HCT116 (cell line): ENCODE measurements at regions not wholly inside any gene's neighbourhood (a gene's known extent, or its start where the extent isn't known, plus 50 kb on each side); places are given as distances from the start of the nearest gene placed in this dataset.

Source experiments
- ATAC-seq: fragments of 200-7000 bp; cut with Tn5 transposase; 2 replicates; pipeline ENCODE4 v1.9.1; 2020; ENCODE audit warnings: mild to moderate bottlenecking, moderate library complexity
- BruUV-seq: library from RNA; stranded (reverse); fragments of 400-500 nt; replicated peaks from 2 replicates; lab custom pipeline; 2021; lab: Mats Ljungman, UMichigan
- CTCF ChIA-PET: fragments of 300-600 bp; sonication (Branson Sonifier 250); formaldehyde crosslinking; loops from one replicate; lab custom pipeline; 2021; ENCODE audit warnings: antibody characterized with exemption; lab: Charles Lee
- POLR2A ChIA-PET: fragments of 300-600, 350-600 bp; sonication (Branson Sonifier 250); formaldehyde crosslinking; loops from one replicate; lab custom pipeline; 2021; ENCODE audit warnings: antibody characterized with exemption; lab: Charles Lee
- RAD21 ChIA-PET, 2 experiments: fragments of 300-600 bp; sonication (Branson Sonifier 250); formaldehyde crosslinking; loops; one replicate each; lab custom pipeline; 2023; ENCODE audit warnings: low total read pairs in 2 of 2; ENCODE audit not compliant: uncharacterized antibody in 2 of 2, unreplicated experiment in 2 of 2, low non-redundant PET in 1 of 2; lab: Charles Lee
- DNase-seq: peaks from one replicate; pipeline ENCODE4 v3.0.0-alpha.2; 2010; ENCODE audit warnings: low read depth, low spot score
- H2AFZ ChIP-seq: fragments of 200-600 bp; shearing (Covaris generic), sonication (generic); 2 replicates; pipeline ENCODE4 v1.6.1; 2017; ENCODE audit warnings: low read depth, mixed run types, mixed read lengths, antibody characterized with exemption, low read length; ENCODE audit not compliant: poor library complexity, severe bottlenecking
- H3K27ac ChIP-seq: 2 replicates; pipeline ENCODE4 v1.5.1; 2012; ENCODE audit warnings: low read depth, low read length
- H3K27me3 ChIP-seq: fragments of 200-600 bp; sonication (generic); 2 replicates; pipeline ENCODE4 v1.6.1; 2016; ENCODE audit warnings: mixed run types, low read length, mixed read lengths; ENCODE audit not compliant: insufficient read depth
- H3K36me3 ChIP-seq, 2 experiments: fragments of 200-500 bp in 1 of 2; fragments of 200-600 bp in 1 of 2; sonication (Bioruptor generic) in 1 of 2; sonication (generic) in 1 of 2; 2 replicates each; pipeline versions ENCODE4 v1.5.1 to v1.6.1; 2014 to 2016; ENCODE audit warnings: low read length in 2 of 2, inconsistent platforms in 1 of 2, mixed read lengths in 1 of 2, mixed run types in 1 of 2; ENCODE audit not compliant: insufficient read depth in 2 of 2, control insufficient read depth in 1 of 2
- H3K4me1 ChIP-seq, 2 experiments: fragments of 200-600 bp in 1 of 2; sonication (generic) in 1 of 2; 2 replicates each; pipeline versions ENCODE4 v1.5.1 to v1.6.1; 2012 to 2017; ENCODE audit warnings: low read length in 2 of 2, inconsistent platforms in 1 of 2, mild to moderate bottlenecking in 1 of 2, mixed read lengths in 1 of 2, mixed run types in 1 of 2, moderate library complexity in 1 of 2; ENCODE audit not compliant: insufficient read depth in 2 of 2, control insufficient read depth in 1 of 2
- H3K4me2 ChIP-seq: fragments of 200-600 bp; sonication (generic); 2 replicates; pipeline ENCODE4 v1.6.1; 2017; ENCODE audit warnings: mixed run types, low read length, mixed read lengths
- H3K4me3 ChIP-seq, 2 experiments: fragments of 200-600 bp in 1 of 2; sonication (generic) in 1 of 2; replicated peaks in 1 of 2; 2 replicates each; pipeline ENCODE4 v1.5.1; 2011 to 2016; ENCODE audit warnings: low read length in 2 of 2, control low read depth in 1 of 2, low read depth in 1 of 2, mild to moderate bottlenecking in 1 of 2, mixed read lengths in 1 of 2, mixed run types in 1 of 2
- H3K79me2 ChIP-seq: fragments of 200-600 bp; sonication (generic); 2 replicates; pipeline ENCODE4 v1.6.1; 2017; ENCODE audit warnings: mild to moderate bottlenecking, mixed run types, low read length, moderate library complexity, mixed read lengths; ENCODE audit not compliant: insufficient read depth
- H3K9ac ChIP-seq: fragments of 200-600 bp; sonication (generic); 2 replicates; pipeline ENCODE4 v1.6.1; 2016; ENCODE audit warnings: low read length, mixed read lengths
- H3K9me2 ChIP-seq: fragments of 200-600 bp; sonication (generic), shearing (Covaris generic); 2 replicates; pipeline ENCODE4 v1.6.1; 2017; ENCODE audit warnings: mixed run types, mild to moderate bottlenecking, moderate library complexity; ENCODE audit not compliant: insufficient read depth
- H3K9me3 ChIP-seq, 2 experiments: fragments of 200-500 bp in 1 of 2; fragments of 200-600 bp in 1 of 2; sonication (Bioruptor generic) in 1 of 2; sonication (generic) in 1 of 2; 2 replicates each; pipeline ENCODE4 v1.6.1; 2014 to 2017; ENCODE audit warnings: low read length in 2 of 2, mixed read lengths in 2 of 2, inconsistent platforms in 1 of 2, low read depth in 1 of 2, mild to moderate bottlenecking in 1 of 2, mixed run types in 1 of 2, moderate library complexity in 1 of 2; ENCODE audit not compliant: control insufficient read depth in 1 of 2, insufficient read depth in 1 of 2
- H4K20me1 ChIP-seq: fragments of 200-600 bp; sonication (generic), shearing (Covaris generic); 2 replicates; pipeline ENCODE4 v1.6.1; 2017; ENCODE audit warnings: mixed run types, mild to moderate bottlenecking, moderate library complexity; ENCODE audit not compliant: insufficient read depth
- ATF3 ChIP-seq: IDR thresholded peaks from 2 replicates; pipeline ENCODE4 v1.6.1; 2012
- CBX3 ChIP-seq: IDR thresholded peaks from 2 replicates; pipeline ENCODE4 v1.6.1; 2012; ENCODE audit warnings: low read depth
- CEBPB ChIP-seq: IDR thresholded peaks from 2 replicates; pipeline ENCODE4 v1.6.1; 2012; ENCODE audit warnings: low read depth
- EGR1 ChIP-seq: IDR thresholded peaks from 2 replicates; pipeline ENCODE4 v1.6.1; 2012; ENCODE audit warnings: low read depth
- EZH2 ChIP-seq: fragments of 200-600 bp; sonication (generic); IDR thresholded peaks from 2 replicates; pipeline ENCODE4 v1.6.1; 2017; ENCODE audit warnings: antibody characterized with exemption, mixed run types
- EZH2phosphoT487 ChIP-seq: fragments of 200-600 bp; IDR thresholded peaks from 2 replicates; pipeline ENCODE4 v1.6.1; 2018; ENCODE audit warnings: antibody characterized with exemption, borderline replicate concordance
- MAX ChIP-seq: IDR thresholded peaks from 2 replicates; pipeline ENCODE4 v1.6.1; 2012
- RAD21 ChIP-seq: IDR thresholded peaks from 2 replicates; pipeline ENCODE4 v1.6.1; 2012; ENCODE audit warnings: low read depth, mild to moderate bottlenecking
- SIN3A ChIP-seq: IDR thresholded peaks from 2 replicates; pipeline ENCODE4 v1.6.1; 2012; ENCODE audit warnings: low read depth
- SP1 ChIP-seq: IDR thresholded peaks from 2 replicates; pipeline ENCODE4 v1.6.1; 2012; ENCODE audit warnings: low read depth
- SRF ChIP-seq: IDR thresholded peaks from 2 replicates; pipeline ENCODE4 v1.6.1; 2012; ENCODE audit warnings: low read depth
- TCF7L2 ChIP-seq: IDR thresholded peaks from 2 replicates; pipeline ENCODE4 v1.7.0; 2011; ENCODE audit warnings: borderline replicate concordance, inconsistent platforms; ENCODE audit not compliant: insufficient read depth, insufficient read length; ENCODE audit errors: extremely low read depth
- ZBTB33 ChIP-seq: IDR thresholded peaks from 2 replicates; pipeline ENCODE4 v1.6.1; 2011; ENCODE audit warnings: mild to moderate bottlenecking, low read length, moderate library complexity; ENCODE audit not compliant: insufficient replicate concordance; ENCODE audit errors: extremely low read depth
- ZFX ChIP-seq: fragments of 450-650 bp; IDR thresholded peaks from 2 replicates; pipeline ENCODE4 v1.6.1; 2017
- ZNF274 ChIP-seq: fragments of 200-500 bp; sonication (Bioruptor generic); IDR thresholded peaks from 2 replicates; pipeline ENCODE4 v1.6.1; 2014; ENCODE audit warnings: mild to moderate bottlenecking, low read depth, low read length, inconsistent platforms
- intact Hi-C: fragments of 100-400 bp; cut with micrococcal nuclease; formaldehyde crosslinking; loops from 2 replicates; pipeline ENCODE4 v1.10.0; 2022

- POLR2A ChIA-PET = no interaction called here
- BruUV-seq = no TSS peak
- DNase-seq (no peak), ATAC-seq (no peak)
- no peaks in the 10 kb centered on the region for H3K27me3 ChIP-seq
- H3K27ac ChIP-seq = no peak overlapping the region
- no peak overlapping the region for H3K4me2 ChIP-seq
- no peak overlapping the region for H3K4me3 ChIP-seq
- CTCF ChIA-PET = no interaction called here
- H3K9me3 ChIP-seq = no peaks in the 10 kb centered on the region
- no peak for TF ChIP-seq SP1
- TF ChIP-seq ZNF274 = no peak
- no peak for TF ChIP-seq CBX3
- no peak for TF ChIP-seq EZH2phosphoT487
- no peak for TF ChIP-seq RAD21
- TF ChIP-seq EZH2 = no peak
- TF ChIP-seq SRF = no peak
- TF ChIP-seq ZFX = no peak
- no peak for TF ChIP-seq CEBPB
- TF ChIP-seq TCF7L2 = no peak
- no peak for TF ChIP-seq MAX
- TF ChIP-seq EGR1 = no peak
- TF ChIP-seq SIN3A = no peak
- no peak for TF ChIP-seq ATF3
- TF ChIP-seq ZBTB33 = no peak
- H3K79me2 ChIP-seq = no peaks in the 10 kb centered on the region
- no peaks in the 10 kb centered on the region for H3K36me3 ChIP-seq
- no peak overlapping the region for H3K9ac ChIP-seq
- intact Hi-C loops = no loop called here
- H3K4me1 ChIP-seq = peaks cover 0 to 5% of the 10 kb centered on the region in 2 experiments; a peak in 1 of 4 replicates
- RAD21 ChIA-PET = no interaction called here
- H4K20me1 ChIP-seq = no peaks in the 10 kb centered on the region
- H3K9me2 ChIP-seq = no peaks in the 10 kb centered on the region
- H2AFZ ChIP-seq = no peak overlapping the region
Measured at GRCh38 chr13:99722338-99722818, 221.1 kb downstream of the TM9SF2 start.
